ENCODE measurements at regions not wholly inside any gene's neighbourhood (a gene's known extent, or its start where the extent isn't known, plus 50 kb on each side); places are given as distances from the start of the nearest gene placed in this dataset.

DNA sequence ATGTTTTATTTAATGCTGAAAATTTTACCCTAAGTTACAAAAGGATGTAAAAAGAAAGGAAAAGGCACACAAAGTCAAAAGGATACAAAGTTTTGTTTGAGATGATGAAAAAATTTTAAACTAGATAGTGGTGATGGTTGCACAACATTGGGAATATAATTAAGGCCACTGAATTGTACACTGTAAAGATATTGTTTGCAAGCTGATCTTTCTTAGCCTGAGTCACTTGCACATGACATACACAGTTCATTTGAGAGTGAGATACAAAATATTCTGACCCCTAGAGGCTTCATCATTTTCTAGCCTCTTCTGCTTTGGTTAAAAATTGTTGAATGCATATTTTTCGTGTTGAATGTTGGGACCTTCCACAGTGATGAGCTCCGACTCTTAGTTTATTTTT is 462.6 kb downstream of the HDGFL1 start:
- no peaks in the 10 kb centered on the region for H3K36me3 ChIP-seq
- no peaks in the 10 kb centered on the region for H3K9me3 ChIP-seq (ENCODE audit: severe bottlenecking)
- H3K27me3 ChIP-seq (ENCODE audit: insufficient read depth, low read depth, severe bottlenecking) = no peaks in the 10 kb centered on the region
- no peak for TF ChIP-seq CTCF (IDR thresholded peaks at IDR 0.05; ENCODE audit: low read depth, low read length)
- no peak for DNase-seq
- no peak overlapping the region for H3K4me3 ChIP-seq (ENCODE audit: low read depth, low read length)
- no peak overlapping the region for H3K27ac ChIP-seq

DNA sequence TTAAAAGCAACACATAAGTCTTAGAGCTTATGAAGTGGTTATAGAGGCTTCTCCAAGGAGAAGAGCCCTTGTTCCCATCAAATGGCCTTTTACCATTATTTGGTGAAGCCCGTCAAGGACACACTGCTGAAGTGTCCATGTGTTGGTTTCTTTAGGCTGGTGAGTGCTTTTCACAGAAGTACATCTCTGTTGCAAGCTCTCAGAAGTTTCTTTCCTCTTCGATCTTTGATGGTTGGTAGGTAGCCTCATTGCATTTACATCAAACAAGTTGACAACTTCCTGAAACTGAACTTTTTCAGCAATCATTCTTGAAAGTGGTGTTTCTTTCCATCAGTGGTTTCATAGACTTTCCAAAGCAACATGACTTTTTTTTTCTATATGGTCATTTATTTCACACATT is 465.6 kb downstream of the HDGFL1 start:
- TF ChIP-seq CTCF (IDR thresholded peaks at IDR 0.05; ENCODE audit: low read depth, low read length) = no peak
- Histone ChIP-seq H3K9me3 (ENCODE audit: severe bottlenecking) (no peaks in the 10 kb centered on the region), H3K27me3 (ENCODE audit: insufficient read depth, low read depth, severe bottlenecking) (no peaks in the 10 kb centered on the region), H3K36me3 (no peaks in the 10 kb centered on the region), H3K27ac (no peak overlapping the region), H3K4me3 (ENCODE audit: low read depth, low read length) (no peak overlapping the region)
- DNase-seq = no peak

GRCh38 chr6:23036406-23036983 is 467.1 kb downstream of the HDGFL1 start:
- DNase-seq = no peak
- Histone ChIP-seq H3K27me3 (ENCODE audit: insufficient read depth, low read depth, severe bottlenecking) (no peaks in the 10 kb centered on the region), H3K36me3 (no peaks in the 10 kb centered on the region), H3K4me3 (ENCODE audit: low read depth, low read length) (no peak overlapping the region), H3K27ac (no peak overlapping the region), H3K9me3 (ENCODE audit: severe bottlenecking) (no peaks in the 10 kb centered on the region)
- TF ChIP-seq CTCF (IDR thresholded peaks at IDR 0.05; ENCODE audit: low read depth, low read length) = no peak

DNA sequence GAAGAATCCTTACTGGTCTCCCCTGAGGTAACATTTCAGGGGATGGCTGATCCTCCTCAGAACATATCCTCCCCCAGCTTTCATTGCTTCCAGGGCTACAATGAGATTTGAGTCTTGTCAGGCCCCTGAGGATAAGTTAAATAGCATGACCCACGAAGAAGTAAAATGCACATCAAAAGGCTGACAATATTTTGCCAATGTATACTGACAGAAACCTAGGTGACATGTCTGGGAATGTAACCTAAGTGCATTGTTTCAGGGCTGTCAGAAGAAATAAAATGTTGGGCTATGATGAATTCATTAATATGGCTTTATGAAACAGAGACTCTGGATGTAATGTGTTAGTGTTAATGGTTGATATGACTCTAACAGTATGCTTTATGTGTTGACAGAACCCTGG is 471.5 kb downstream of the HDGFL1 start:
- H3K27me3 ChIP-seq (ENCODE audit: insufficient read depth, low read depth, severe bottlenecking) = no peaks in the 10 kb centered on the region
- TF ChIP-seq CTCF (IDR thresholded peaks at IDR 0.05; ENCODE audit: low read depth, low read length) = no peak
- no peak for DNase-seq
- H3K27ac ChIP-seq = no peak overlapping the region
- H3K36me3 ChIP-seq = no peaks in the 10 kb centered on the region
- H3K9me3 ChIP-seq (ENCODE audit: severe bottlenecking) = no peaks in the 10 kb centered on the region
- H3K4me3 ChIP-seq (ENCODE audit: low read depth, low read length) = no peak overlapping the region

GRCh38 chr6:23045280-23045679 is 475.9 kb downstream of the HDGFL1 start:
- DNase-seq = no peak
- no peaks in the 10 kb centered on the region for H3K36me3 ChIP-seq
- H3K27me3 ChIP-seq (ENCODE audit: insufficient read depth, low read depth, severe bottlenecking) = no peaks in the 10 kb centered on the region
- peaks cover 5% of the 10 kb centered on the region for H3K9me3 ChIP-seq (ENCODE audit: severe bottlenecking)
- no peak overlapping the region for H3K4me3 ChIP-seq (ENCODE audit: low read depth, low read length)
- no peak for TF ChIP-seq CTCF (IDR thresholded peaks at IDR 0.05; ENCODE audit: low read depth, low read length)
- H3K27ac ChIP-seq = no peak overlapping the region

DNA sequence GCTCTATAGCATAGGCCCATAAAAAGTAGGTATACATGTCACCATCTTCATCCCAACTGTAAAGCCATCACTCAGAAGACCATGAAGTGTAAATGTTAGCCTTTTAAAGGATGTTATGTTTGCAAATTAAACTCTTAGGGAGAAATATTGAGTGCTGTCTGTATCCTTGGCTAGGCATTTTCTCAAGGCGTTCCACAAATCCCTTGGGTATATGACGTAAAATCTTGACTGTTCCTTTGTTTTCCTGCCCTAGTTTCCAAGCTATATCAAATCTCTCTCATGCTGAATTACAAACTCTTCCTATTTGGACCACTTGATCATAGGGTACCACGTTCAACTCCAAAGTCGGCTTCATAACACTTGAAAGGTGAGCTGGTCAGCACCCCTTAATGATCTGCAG is 486.2 kb downstream of the HDGFL1 start:
- DNase-seq = no peak
- H3K27me3 ChIP-seq (ENCODE audit: insufficient read depth, low read depth, severe bottlenecking) = no peaks in the 10 kb centered on the region
- H3K27ac ChIP-seq = no peak overlapping the region
- no peak for TF ChIP-seq CTCF (IDR thresholded peaks at IDR 0.05; ENCODE audit: low read depth, low read length)
- H3K36me3 ChIP-seq = no peaks in the 10 kb centered on the region
- H3K9me3 ChIP-seq (ENCODE audit: severe bottlenecking) = peaks cover 10% of the 10 kb centered on the region
- no peak overlapping the region for H3K4me3 ChIP-seq (ENCODE audit: low read depth, low read length)
